Liver (tissue), 8 donors: ENCODE measurements at regions not wholly inside any gene's neighbourhood (a gene's known extent, or its start where the extent isn't known, plus 50 kb on each side); places are given as distances from the start of the nearest gene placed in this dataset.

ENCODE experiments used
- DNase-seq: peaks from one replicate; pipeline ENCODE4 v3.0.0-alpha.2; 2017; ENCODE audit warnings: low spot score
- H3K27ac ChIP-seq, 2 donors: one replicate each; pipeline ENCODE4 v1.7.0; 2013; ENCODE audit warnings: inconsistent platforms in 2 of 2, low read length in 2 of 2, control low read depth in 1 of 2, low read depth in 1 of 2, mild to moderate bottlenecking in 1 of 2
- H3K27me3 ChIP-seq, 4 donors: one replicate each; pipeline versions ENCODE4 v1.6.1 to v1.7.0; 2013; ENCODE audit warnings: low read length in 3 of 4, inconsistent platforms in 1 of 4, mild to moderate bottlenecking in 1 of 4, moderate library complexity in 1 of 4; ENCODE audit not compliant: control insufficient read depth in 4 of 4, insufficient read depth in 4 of 4
- H3K36me3 ChIP-seq, 4 donors: one replicate each; pipeline versions ENCODE4 v1.6.1 to v1.7.0; 2013; ENCODE audit warnings: low read length in 3 of 4, mild to moderate bottlenecking in 3 of 4, low read depth in 1 of 4, moderate library complexity in 1 of 4; ENCODE audit not compliant: control insufficient read depth in 4 of 4, insufficient read depth in 3 of 4
- H3K4me1 ChIP-seq, 4 donors: one replicate each; pipeline versions ENCODE4 v1.6.1 to v1.7.0; 2013; ENCODE audit warnings: low read length in 3 of 4, mild to moderate bottlenecking in 3 of 4, moderate library complexity in 1 of 4; ENCODE audit not compliant: control insufficient read depth in 4 of 4, insufficient read depth in 4 of 4
- H3K4me3 ChIP-seq, 3 donors: one replicate each; pipeline versions ENCODE4 v1.6.1 to v1.7.0; 2013; ENCODE audit warnings: low read length in 3 of 3, control low read depth in 1 of 3, low read depth in 1 of 3, mild to moderate bottlenecking in 1 of 3
- H3K9ac ChIP-seq, 2 donors: one replicate each; pipeline ENCODE4 v1.7.0; 2013; ENCODE audit warnings: low read length in 2 of 2, mild to moderate bottlenecking in 2 of 2, moderate library complexity in 2 of 2, control low read depth in 1 of 2, low read depth in 1 of 2
- H3K9me3 ChIP-seq, 4 donors: one replicate each; pipeline versions ENCODE4 v1.6.1 to v1.7.0; 2013; ENCODE audit warnings: low read length in 3 of 4; ENCODE audit not compliant: control insufficient read depth in 4 of 4
- EGR1 ChIP-seq, 2 donors: IDR thresholded peaks; 2 replicates each; pipeline ENCODE4 v1.6.1; 2016 to 2018; ENCODE audit warnings: antibody characterized with exemption in 2 of 2, low read depth in 2 of 2
- FOXA1 ChIP-seq: IDR thresholded peaks from 2 replicates; pipeline ENCODE4 v1.6.1; 2016; ENCODE audit warnings: antibody characterized with exemption
- FOXA2 ChIP-seq: IDR thresholded peaks from 2 replicates; pipeline ENCODE4 v1.6.1; 2016; ENCODE audit warnings: antibody characterized with exemption
- GABPA ChIP-seq, 2 donors: IDR thresholded peaks in 1 of 2; conservative IDR thresholded peaks in 1 of 2; 2 replicates each; pipeline ENCODE4 v1.6.1; 2016; ENCODE audit warnings: antibody characterized with exemption in 2 of 2, mild to moderate bottlenecking in 1 of 2, moderate library complexity in 1 of 2
- HNF4A ChIP-seq, 2 donors: conservative IDR thresholded peaks; 2 replicates each; pipeline ENCODE4 v1.6.1; 2016; ENCODE audit warnings: antibody characterized with exemption in 2 of 2, mild to moderate bottlenecking in 2 of 2
- HNF4G ChIP-seq: IDR thresholded peaks from 2 replicates; pipeline ENCODE4 v1.6.1; 2016; ENCODE audit warnings: antibody characterized with exemption
- JUND ChIP-seq, 2 donors: IDR thresholded peaks; 2 replicates each; pipeline ENCODE4 v1.6.1; 2016; ENCODE audit warnings: antibody characterized with exemption in 2 of 2
- NR2F2 ChIP-seq: IDR thresholded peaks from 2 replicates; pipeline ENCODE4 v1.6.1; 2016; ENCODE audit warnings: antibody characterized with exemption
- RAD21 ChIP-seq, 2 donors: IDR thresholded peaks; 2 replicates each; pipeline ENCODE4 v1.6.1; 2016; ENCODE audit warnings: antibody characterized with exemption in 2 of 2, mild to moderate bottlenecking in 2 of 2
- RXRA ChIP-seq, 2 donors: IDR thresholded peaks; 2 replicates each; pipeline ENCODE4 v1.6.1; 2017 to 2018; ENCODE audit warnings: antibody characterized with exemption in 2 of 2, mild to moderate bottlenecking in 1 of 2
- SP1 ChIP-seq: IDR thresholded peaks from 2 replicates; pipeline ENCODE4 v1.6.1; 2018; ENCODE audit warnings: antibody characterized with exemption, mild to moderate bottlenecking
- TAF1 ChIP-seq: conservative IDR thresholded peaks from 2 replicates; pipeline ENCODE4 v1.6.1; 2016; ENCODE audit warnings: antibody characterized with exemption, mild to moderate bottlenecking
- YY1 ChIP-seq: IDR thresholded peaks from 2 replicates; pipeline ENCODE4 v1.6.1; 2016; ENCODE audit warnings: antibody characterized with exemption, mild to moderate bottlenecking
- WGBS: extraction: QIAGEN DNeasy Blood & Tissue Kit; methylation state at CpG from one replicate; pipeline ENCODE4 v1.1.7; 2013; 5-methylcytosine and 5-hydroxymethylcytosine counted together
- TF ChIP-seq, protein P1 (sequence below): IDR thresholded peaks from 2 replicates; pipeline ENCODE4 v1.6.1; 2016; ENCODE audit warnings: antibody characterized with exemption, mild to moderate bottlenecking
- TF ChIP-seq, protein P2 (sequence below): fragments of 150-350 bp; IDR thresholded peaks from 2 replicates; pipeline ENCODE4 v1.5.1; 2017; ENCODE audit warnings: improper control_type of control experiment, low read depth, low read length; ENCODE audit not compliant: missing input control
- TF ChIP-seq, protein P3 (sequence below): IDR thresholded peaks from 2 replicates; pipeline ENCODE4 v1.6.1; 2016; ENCODE audit warnings: antibody characterized with exemption
- TF ChIP-seq, protein P4 (sequence below): IDR thresholded peaks from 2 replicates; pipeline ENCODE4 v1.6.1; 2016; ENCODE audit warnings: antibody characterized with exemption
- donor health status: healthy.
- donor health status: healthy.
- donor health status: healthy.
- donor health status: healthy.
- donor health status: healthy.

DNA sequence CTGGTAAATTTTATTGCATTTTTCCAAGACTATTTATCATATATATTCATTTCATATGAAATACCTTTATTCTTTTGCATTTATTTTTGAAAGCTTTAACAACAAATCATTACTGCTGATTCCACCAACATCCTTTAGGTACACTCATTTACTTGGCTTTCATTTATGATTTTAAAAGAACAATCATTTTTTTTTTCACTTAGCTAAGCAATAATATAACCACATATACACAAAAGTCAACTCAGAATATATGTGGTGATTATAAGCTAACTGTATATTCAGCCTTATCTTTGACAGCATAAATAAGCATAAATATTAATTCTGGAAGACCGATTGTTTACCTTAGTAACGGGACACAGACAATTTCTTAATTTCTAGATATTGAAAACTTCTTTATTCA lies 458.6 kb upstream of the ZNF385D start:
- no peaks in the 10 kb centered on the region for H3K4me1 ChIP-seq
- DNase-seq: no peak

DNA sequence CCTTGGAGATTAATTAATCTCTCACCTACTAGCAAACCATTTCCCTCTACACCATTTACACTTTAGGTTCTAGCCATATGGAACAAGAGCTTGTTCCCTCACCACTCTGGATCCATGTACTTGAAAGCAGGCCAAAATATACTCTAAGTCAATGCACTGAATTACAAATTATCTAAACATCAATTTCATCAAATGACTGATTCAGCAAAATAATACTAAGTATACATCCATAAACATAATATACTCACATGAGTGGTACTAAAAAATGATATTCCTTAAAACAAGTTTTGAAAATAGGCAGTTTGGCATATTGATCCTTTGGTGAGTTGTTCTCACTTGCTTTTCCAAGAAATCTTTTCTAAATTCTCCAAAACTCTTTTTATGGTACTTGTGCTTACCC lies 459.7 kb upstream of the ZNF385D start:
- no peak overlapping the region for H3K4me3 ChIP-seq
- no peak overlapping the region for H3K9ac ChIP-seq
- no peaks in the 10 kb centered on the region for H3K27me3 ChIP-seq
- no peak for TF ChIP-seq FOXA2
- TF ChIP-seq TAF1: no peak
- no peak for TF ChIP-seq NR2F2
- no peak for TF ChIP-seq RXRA (IDR thresholded peaks at IDR 0.05)
- TF ChIP-seq GABPA (IDR thresholded peaks at IDR 0.05 in 1 of 2, conservative IDR thresholded peaks at IDR 0.05 in 1 of 2): no peak
- no peak for TF ChIP-seq HNF4A (conservative IDR thresholded peaks at IDR 0.05)
- TF ChIP-seq, protein P1, sequence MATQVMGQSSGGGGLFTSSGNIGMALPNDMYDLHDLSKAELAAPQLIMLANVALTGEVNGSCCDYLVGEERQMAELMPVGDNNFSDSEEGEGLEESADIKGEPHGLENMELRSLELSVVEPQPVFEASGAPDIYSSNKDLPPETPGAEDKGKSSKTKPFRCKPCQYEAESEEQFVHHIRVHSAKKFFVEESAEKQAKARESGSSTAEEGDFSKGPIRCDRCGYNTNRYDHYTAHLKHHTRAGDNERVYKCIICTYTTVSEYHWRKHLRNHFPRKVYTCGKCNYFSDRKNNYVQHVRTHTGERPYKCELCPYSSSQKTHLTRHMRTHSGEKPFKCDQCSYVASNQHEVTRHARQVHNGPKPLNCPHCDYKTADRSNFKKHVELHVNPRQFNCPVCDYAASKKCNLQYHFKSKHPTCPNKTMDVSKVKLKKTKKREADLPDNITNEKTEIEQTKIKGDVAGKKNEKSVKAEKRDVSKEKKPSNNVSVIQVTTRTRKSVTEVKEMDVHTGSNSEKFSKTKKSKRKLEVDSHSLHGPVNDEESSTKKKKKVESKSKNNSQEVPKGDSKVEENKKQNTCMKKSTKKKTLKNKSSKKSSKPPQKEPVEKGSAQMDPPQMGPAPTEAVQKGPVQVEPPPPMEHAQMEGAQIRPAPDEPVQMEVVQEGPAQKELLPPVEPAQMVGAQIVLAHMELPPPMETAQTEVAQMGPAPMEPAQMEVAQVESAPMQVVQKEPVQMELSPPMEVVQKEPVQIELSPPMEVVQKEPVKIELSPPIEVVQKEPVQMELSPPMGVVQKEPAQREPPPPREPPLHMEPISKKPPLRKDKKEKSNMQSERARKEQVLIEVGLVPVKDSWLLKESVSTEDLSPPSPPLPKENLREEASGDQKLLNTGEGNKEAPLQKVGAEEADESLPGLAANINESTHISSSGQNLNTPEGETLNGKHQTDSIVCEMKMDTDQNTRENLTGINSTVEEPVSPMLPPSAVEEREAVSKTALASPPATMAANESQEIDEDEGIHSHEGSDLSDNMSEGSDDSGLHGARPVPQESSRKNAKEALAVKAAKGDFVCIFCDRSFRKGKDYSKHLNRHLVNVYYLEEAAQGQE: no peak
- TF ChIP-seq, protein P2, sequence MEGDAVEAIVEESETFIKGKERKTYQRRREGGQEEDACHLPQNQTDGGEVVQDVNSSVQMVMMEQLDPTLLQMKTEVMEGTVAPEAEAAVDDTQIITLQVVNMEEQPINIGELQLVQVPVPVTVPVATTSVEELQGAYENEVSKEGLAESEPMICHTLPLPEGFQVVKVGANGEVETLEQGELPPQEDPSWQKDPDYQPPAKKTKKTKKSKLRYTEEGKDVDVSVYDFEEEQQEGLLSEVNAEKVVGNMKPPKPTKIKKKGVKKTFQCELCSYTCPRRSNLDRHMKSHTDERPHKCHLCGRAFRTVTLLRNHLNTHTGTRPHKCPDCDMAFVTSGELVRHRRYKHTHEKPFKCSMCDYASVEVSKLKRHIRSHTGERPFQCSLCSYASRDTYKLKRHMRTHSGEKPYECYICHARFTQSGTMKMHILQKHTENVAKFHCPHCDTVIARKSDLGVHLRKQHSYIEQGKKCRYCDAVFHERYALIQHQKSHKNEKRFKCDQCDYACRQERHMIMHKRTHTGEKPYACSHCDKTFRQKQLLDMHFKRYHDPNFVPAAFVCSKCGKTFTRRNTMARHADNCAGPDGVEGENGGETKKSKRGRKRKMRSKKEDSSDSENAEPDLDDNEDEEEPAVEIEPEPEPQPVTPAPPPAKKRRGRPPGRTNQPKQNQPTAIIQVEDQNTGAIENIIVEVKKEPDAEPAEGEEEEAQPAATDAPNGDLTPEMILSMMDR: no peak
- no peak for TF ChIP-seq YY1
- TF ChIP-seq EGR1 (IDR thresholded peaks at IDR 0.05; ENCODE audit: low read depth in 2 of 2): no peak
- TF ChIP-seq RAD21 (IDR thresholded peaks at IDR 0.05): no peak
- TF ChIP-seq, protein P3, sequence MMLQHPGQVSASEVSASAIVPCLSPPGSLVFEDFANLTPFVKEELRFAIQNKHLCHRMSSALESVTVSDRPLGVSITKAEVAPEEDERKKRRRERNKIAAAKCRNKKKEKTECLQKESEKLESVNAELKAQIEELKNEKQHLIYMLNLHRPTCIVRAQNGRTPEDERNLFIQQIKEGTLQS: no peak
- TF ChIP-seq JUND (IDR thresholded peaks at IDR 0.05): no peak
- TF ChIP-seq FOXA1: no peak
- no peak for TF ChIP-seq HNF4G

More for the DNA sequence above, 458.6 kb upstream of the ZNF385D start:
- Histone ChIP-seq H3K4me3 (no peak overlapping the region), H3K27me3 (no peaks in the 10 kb centered on the region), H3K36me3 (no peaks in the 10 kb centered on the region), H3K27ac (no peak overlapping the region), H3K9ac (no peak overlapping the region), H3K9me3 (no peaks in the 10 kb centered on the region)
- TF ChIP-seq TAF1: no peak
- TF ChIP-seq HNF4G: no peak
- no peak for TF ChIP-seq HNF4A (conservative IDR thresholded peaks at IDR 0.05)
- TF ChIP-seq FOXA1: no peak
- no peak for TF ChIP-seq SP1
- TF ChIP-seq, protein P1: no peak
- TF ChIP-seq, protein P4, sequence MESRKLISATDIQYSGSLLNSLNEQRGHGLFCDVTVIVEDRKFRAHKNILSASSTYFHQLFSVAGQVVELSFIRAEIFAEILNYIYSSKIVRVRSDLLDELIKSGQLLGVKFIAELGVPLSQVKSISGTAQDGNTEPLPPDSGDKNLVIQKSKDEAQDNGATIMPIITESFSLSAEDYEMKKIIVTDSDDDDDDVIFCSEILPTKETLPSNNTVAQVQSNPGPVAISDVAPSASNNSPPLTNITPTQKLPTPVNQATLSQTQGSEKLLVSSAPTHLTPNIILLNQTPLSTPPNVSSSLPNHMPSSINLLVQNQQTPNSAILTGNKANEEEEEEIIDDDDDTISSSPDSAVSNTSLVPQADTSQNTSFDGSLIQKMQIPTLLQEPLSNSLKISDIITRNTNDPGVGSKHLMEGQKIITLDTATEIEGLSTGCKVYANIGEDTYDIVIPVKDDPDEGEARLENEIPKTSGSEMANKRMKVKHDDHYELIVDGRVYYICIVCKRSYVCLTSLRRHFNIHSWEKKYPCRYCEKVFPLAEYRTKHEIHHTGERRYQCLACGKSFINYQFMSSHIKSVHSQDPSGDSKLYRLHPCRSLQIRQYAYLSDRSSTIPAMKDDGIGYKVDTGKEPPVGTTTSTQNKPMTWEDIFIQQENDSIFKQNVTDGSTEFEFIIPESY: no peak
- no peak for TF ChIP-seq NR2F2
- no peak for TF ChIP-seq YY1
- no peak for TF ChIP-seq FOXA2
- 78% methylated on average over 2 of the region's 2 CpGs for WGBS

More for the DNA sequence above, 459.7 kb upstream of the ZNF385D start:
- no peaks in the 10 kb centered on the region for H3K4me1 ChIP-seq
- H3K27ac ChIP-seq: no peak overlapping the region
- H3K36me3 ChIP-seq: no peaks in the 10 kb centered on the region
- H3K9me3 ChIP-seq: no peaks in the 10 kb centered on the region
- DNase-seq: no peak
